Large intestine (tissue), 3 donors: ENCODE measurements at regions not wholly inside any gene's neighbourhood (a gene's known extent, or its start where the extent isn't known, plus 50 kb on each side); places are given as distances from the start of the nearest gene placed in this dataset.
A peak's percentile ranks its signal among the peaks of the same experiment; 100 is the strongest.

ENCODE experiments used
- DNase-seq, 2 donors: peaks; one replicate each; pipeline versions ENCODE4 v3.0.0 to v3.0.0-alpha.2; 2013
- H3K27ac ChIP-seq: one replicate; pipeline ENCODE4 v1.5.1; 2013; ENCODE audit warnings: low read length
- H3K27me3 ChIP-seq: 2 replicates; pipeline ENCODE4 v1.6.1; 2013; ENCODE audit warnings: low read length; ENCODE audit not compliant: control insufficient read depth, insufficient read depth
- H3K36me3 ChIP-seq: 2 replicates; pipeline ENCODE4 v1.6.1; 2013; ENCODE audit warnings: low read length; ENCODE audit not compliant: control insufficient read depth, insufficient read depth
- H3K4me1 ChIP-seq: one replicate; pipeline ENCODE4 v1.6.1; 2013; ENCODE audit warnings: low read length; ENCODE audit not compliant: control insufficient read depth, insufficient read depth
- H3K4me3 ChIP-seq: one replicate; pipeline ENCODE4 v1.5.1; 2013; ENCODE audit warnings: low read length
- H3K9me3 ChIP-seq: one replicate; pipeline ENCODE4 v1.6.1; 2013; ENCODE audit warnings: mild to moderate bottlenecking, low read depth, low read length, moderate library complexity; ENCODE audit not compliant: control insufficient read depth
- whole genome bisulfite sequencing: methylation state at CpG from one replicate; pipeline ENCODE4 v1.1.5; 2013; ENCODE audit warnings: low lambda C conversion rate; ENCODE audit not compliant: insufficient coverage; 5-methylcytosine and 5-hydroxymethylcytosine counted together

DNA sequence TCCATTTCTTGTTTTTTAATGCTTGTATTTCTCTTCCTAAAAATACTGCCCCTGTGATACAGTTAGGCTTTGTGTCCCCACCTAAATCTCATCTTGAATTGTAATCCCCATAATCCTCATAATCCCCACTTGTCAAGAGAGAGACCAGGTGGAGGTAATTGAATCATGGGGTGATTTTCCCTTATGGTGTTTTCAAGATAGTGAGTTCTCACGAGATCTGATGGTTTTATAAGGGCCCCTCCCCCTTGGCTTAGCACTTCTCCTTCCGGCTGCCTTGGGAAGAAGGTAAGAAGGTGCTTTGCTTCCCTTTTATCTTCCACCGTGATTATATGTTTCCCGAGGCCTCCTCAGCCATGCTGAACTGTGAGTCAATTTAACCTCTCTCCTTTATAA, 227.4 kb downstream of the MAN2A1 start:
- Histone ChIP-seq H3K36me3 (no peaks in the 10 kb centered on the region), H3K27me3 (no peaks in the 10 kb centered on the region), H3K9me3 (no peaks in the 10 kb centered on the region), H3K4me3 (no peak overlapping the region), H3K4me1 (no peaks in the 10 kb centered on the region), H3K27ac (no peak overlapping the region)
- WGBS = no CpG with 5 or more reads among the region's 4 CpGs
- DNase-seq = no peak

DNA sequence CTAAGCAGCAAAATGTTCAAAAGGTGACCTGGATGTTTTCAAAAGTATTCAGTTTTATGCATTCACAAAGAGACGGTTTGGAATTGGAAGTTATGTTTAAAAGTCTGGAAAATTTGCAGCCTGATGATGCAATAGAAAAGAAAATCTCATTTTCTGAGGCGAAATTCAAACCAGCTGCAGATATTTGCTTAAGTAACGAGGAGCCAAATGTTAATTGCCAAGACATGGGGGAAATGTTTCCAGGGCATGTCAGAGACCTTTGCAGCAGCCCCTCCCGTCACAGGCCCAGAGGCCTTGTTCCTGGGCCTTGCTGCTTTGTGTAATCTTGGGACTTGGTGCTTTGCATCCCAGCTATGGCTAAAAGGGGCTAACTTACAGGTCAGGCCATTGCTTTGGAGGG, 228.2 kb downstream of the MAN2A1 start:
- Histone ChIP-seq H3K27ac (no peak overlapping the region), H3K36me3 (no peaks in the 10 kb centered on the region), H3K4me3 (no peak overlapping the region), H3K4me1 (no peaks in the 10 kb centered on the region), H3K27me3 (no peaks in the 10 kb centered on the region), H3K9me3 (no peaks in the 10 kb centered on the region)
- DNase-seq = no peak
- WGBS = 100% methylated on average over 1 of the region's 4 CpGs

DNA sequence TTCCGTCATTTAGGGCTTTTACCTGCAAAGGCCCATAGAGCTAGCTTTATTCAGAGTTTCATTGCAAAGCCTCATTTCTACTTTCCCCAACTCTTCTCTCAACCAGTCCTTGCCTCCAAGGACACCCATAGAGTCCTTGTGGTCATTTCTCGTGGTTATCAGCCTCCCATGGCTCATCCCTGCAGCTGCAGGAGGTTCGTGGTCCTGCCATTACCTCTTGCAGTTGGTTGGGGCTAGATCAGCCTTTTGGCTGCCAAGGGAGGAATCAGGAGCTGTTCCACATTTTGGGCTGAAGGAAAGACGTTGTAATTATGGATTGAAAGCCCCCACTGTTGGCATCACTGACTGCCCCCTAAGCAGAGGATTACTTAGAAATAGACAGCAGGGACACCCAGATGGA, 231.0 kb downstream of the MAN2A1 start:
- Histone ChIP-seq H3K27ac (no peak overlapping the region), H3K9me3 (no peaks in the 10 kb centered on the region), H3K4me1 (no peaks in the 10 kb centered on the region), H3K36me3 (no peaks in the 10 kb centered on the region), H3K27me3 (no peaks in the 10 kb centered on the region), H3K4me3 (no peak overlapping the region)
- WGBS = no CpG with 5 or more reads among the region's 4 CpGs
- DNase-seq = no peak

DNA sequence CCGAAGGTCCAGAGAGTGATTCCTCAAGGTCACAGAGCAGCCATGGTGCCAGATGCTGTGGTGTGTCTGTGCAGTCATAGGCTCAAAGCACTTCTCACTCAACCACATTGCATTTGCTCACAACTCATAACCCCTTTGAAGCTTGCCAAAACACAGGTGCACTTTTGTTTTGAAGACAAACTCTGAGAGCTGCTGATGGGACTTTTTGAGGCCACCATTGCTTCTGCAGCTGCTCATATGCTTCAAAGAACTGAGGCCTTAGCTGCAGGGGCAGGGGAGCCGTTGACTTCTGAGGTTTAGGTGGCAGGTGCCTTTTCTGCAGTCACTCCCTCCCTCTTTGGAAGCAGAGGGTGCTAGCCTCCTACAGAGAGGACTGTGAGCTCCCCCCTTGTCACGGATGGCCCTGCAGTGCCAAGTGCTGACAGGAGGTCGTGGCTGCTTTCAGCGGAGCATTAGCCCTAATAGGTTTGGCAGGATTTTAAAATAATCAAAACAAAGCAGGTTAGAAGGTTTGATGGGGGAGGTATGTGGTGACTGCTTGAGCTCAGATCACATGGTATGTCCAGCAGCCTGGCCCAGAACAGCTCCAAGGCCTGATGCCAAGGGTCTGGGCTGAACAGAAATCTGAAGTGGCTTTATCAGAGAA, 232.1 kb downstream of the MAN2A1 start:
- Histone ChIP-seq H3K36me3 (no peaks in the 10 kb centered on the region), H3K27ac (no peak overlapping the region), H3K27me3 (no peaks in the 10 kb centered on the region), H3K9me3 (no peaks in the 10 kb centered on the region), H3K4me3 (no peak overlapping the region), H3K4me1 (no peaks in the 10 kb centered on the region)
- no peak for DNase-seq
- WGBS = no CpG with 5 or more reads among the region's 5 CpGs

DNA sequence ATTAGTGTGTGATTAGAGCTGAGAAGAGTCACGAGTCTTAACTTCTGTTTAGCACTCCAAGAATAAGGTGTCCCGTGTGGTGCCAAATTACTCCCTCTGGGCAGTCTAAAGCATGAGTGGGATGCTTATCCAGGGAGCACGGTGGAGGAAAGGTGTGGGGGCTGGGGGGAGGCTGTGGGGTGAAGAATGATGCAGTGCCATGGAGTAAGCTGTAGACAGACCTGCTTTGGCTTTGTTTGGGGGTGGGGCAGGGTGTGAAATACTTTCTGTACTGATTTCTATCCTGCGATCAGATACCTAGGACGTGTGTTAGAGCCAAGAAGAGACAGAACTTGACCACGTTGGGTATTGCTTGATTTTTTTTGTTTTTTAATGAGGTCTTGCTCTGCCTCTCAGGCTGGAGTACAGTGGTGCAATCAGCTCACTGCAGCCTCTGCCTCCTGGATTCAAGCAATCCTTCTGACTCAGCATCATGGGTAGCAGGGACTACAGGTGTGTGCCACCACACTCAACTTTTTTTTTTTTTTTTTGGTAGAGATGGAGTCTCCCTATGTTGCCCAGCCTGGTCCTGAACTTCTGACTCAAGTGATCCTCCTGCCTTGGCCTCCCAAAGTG, 232.8 kb downstream of the MAN2A1 start:
- no peaks in the 10 kb centered on the region for H3K4me1 ChIP-seq
- no peaks in the 10 kb centered on the region for H3K36me3 ChIP-seq
- H3K9me3 ChIP-seq = no peaks in the 10 kb centered on the region
- H3K4me3 ChIP-seq = no peak overlapping the region
- no peak overlapping the region for H3K27ac ChIP-seq
- DNase-seq = no peak
- WGBS = 60% methylated on average over 1 of the region's 6 CpGs
- no peaks in the 10 kb centered on the region for H3K27me3 ChIP-seq

DNA sequence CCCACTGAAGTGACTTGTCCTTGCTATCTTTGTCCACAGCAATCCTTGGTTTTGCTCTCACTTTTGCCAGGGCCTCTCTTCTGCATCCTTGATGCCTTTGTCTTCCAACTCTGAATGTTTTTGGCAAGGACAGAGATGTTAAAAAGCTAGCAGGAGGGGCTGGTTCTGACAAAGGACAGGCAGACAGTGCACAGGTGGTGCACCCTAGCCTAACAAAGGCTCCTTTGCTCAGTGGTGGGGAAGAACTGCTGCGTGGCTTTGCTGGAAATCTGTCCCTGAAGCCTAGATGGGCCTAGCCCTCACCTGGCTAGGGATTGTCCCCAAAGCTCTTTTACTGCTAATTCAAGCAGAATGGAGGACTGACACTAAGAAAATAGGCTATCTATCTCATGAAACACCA, 233.5 kb downstream of the MAN2A1 start:
- no peak overlapping the region for H3K27ac ChIP-seq
- no peak for DNase-seq
- H3K36me3 ChIP-seq = no peaks in the 10 kb centered on the region
- H3K4me3 ChIP-seq = no peak overlapping the region
- WGBS = no CpG with 5 or more reads among the region's 1 CpG
- no peaks in the 10 kb centered on the region for H3K9me3 ChIP-seq
- H3K4me1 ChIP-seq = peaks cover 1% of the 10 kb centered on the region
- no peaks in the 10 kb centered on the region for H3K27me3 ChIP-seq

DNA sequence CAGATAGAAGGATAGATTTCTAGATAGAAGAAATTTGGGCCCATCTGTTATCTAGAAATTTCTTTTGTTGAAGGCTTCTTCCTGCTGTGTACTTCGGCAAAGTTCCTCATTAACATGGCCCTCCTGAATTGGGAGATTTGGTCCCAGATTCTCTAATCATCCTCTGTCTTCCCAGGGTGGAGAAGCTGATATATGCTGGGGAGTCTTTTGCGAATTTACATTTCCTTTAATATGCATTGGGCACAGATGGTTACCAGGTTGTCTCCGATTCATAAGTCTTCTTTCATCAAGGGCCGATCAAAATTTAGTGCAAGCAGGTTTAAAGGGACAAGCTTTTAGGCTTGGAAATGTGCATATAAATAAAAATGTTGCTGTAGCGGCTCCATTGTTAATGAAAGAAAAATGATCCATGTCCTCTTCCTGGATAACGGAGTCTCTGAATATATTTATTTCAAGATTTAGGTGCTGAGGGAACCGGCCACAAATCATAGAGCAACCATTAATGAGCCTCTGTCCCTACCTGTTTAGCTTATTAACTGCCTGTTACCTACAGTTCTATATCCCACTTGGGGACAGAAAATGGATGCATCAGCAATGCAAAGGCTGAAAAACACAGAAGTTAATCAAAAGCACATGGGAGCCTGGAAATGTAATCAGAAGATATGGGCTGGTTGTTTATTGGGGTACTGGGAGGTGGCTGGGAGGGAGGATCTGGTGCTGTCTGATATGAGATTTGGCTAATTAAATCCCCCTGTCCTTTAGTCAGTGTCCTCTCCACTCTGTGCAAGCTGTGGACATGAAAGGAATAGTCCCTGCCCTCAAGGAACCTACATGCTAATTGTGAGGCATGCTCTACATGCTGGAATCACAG, 234.7 kb downstream of the MAN2A1 start:
- Histone ChIP-seq H3K36me3 (no peaks in the 10 kb centered on the region), H3K4me1 (peaks cover 7% of the 10 kb centered on the region), H3K27ac (no peak overlapping the region), H3K4me3 (no peak overlapping the region), H3K9me3 (no peaks in the 10 kb centered on the region), H3K27me3 (no peaks in the 10 kb centered on the region)
- no peak for DNase-seq
- WGBS = no CpG with 5 or more reads among the region's 7 CpGs

DNA sequence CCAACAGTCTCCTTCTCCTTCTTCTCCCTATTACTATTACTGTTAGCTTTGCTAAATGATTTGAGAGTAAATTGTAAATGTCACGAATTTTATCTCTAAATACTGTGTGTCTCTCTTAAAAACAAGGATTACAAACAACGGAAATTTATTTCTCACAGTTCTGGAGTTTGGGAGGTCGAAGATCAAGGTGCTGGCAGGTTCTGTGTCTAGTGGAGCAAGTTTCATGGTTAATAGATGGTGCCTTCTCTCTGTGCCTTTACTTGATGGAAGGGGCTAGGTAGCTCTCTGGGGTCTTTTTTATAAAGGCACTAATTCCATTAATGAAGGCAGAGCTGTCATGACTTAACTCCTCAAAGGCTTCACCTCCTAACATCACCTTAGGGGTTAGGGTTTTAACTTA, 237.9 kb downstream of the MAN2A1 start:
- DNase-seq = no peak
- Histone ChIP-seq H3K36me3 (no peaks in the 10 kb centered on the region), H3K4me3 (no peak overlapping the region), H3K27ac (no peak overlapping the region), H3K4me1 (peaks cover 7% of the 10 kb centered on the region), H3K27me3 (no peaks in the 10 kb centered on the region), H3K9me3 (no peaks in the 10 kb centered on the region)
- no CpG with 5 or more reads among the region's 3 CpGs for WGBS

DNA sequence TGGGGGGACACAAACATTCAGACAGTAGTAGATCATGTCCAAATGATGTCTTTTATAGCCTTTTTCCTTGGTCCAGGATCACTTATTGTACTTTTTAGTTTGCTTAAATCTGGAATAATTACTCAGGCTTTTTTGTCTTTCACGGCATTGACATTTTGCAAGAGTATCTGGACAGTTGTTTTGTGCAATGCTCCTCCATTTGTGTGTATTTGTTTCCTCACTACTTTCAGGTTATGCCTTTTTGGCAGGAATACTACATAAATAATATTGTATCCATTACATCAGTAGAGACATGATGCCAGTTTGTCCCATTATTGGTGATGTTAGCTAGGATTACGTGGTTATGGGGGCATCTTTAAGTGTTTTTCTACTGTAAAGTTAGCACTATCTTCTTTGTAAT, 238.3 kb downstream of the MAN2A1 start:
- DNase-seq = no peak
- Histone ChIP-seq H3K9me3 (no peaks in the 10 kb centered on the region), H3K27me3 (no peaks in the 10 kb centered on the region), H3K4me3 (no peak overlapping the region), H3K27ac (no peak overlapping the region), H3K4me1 (peaks cover 7% of the 10 kb centered on the region), H3K36me3 (no peaks in the 10 kb centered on the region)
- no CpG with 5 or more reads among the region's 2 CpGs for WGBS

DNA sequence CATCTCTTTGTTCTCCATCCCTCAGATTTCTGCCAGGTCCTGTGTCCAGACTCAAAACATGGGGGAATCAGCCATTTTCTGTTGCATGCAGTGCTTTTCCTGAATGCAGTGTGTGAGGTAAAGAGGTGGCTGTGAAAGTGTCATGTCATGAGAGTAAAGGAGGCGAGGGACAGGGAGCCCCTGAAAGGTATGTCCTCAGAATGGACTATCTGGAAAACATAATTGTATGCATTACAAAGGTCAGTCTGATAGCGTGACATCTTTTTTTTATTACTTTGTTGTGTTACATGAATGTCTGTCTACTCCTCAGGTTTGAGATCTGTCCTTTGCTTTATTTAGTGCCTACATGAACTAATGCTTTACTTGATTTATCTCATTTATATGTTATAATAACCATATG, 239.1 kb downstream of the MAN2A1 start:
- peaks cover 7% of the 10 kb centered on the region for H3K4me1 ChIP-seq
- H3K36me3 ChIP-seq = no peaks in the 10 kb centered on the region
- no peaks in the 10 kb centered on the region for H3K9me3 ChIP-seq
- WGBS = 14% methylated on average over 1 of the region's 2 CpGs
- H3K27ac ChIP-seq = peak overlapping the region; percentile 35
- no peaks in the 10 kb centered on the region for H3K27me3 ChIP-seq
- peak; percentile 61 to 82 for DNase-seq
- H3K4me3 ChIP-seq = no peak overlapping the region
